GM12874 (cell line): ENCODE measurements at regions not wholly inside any gene's neighbourhood (a gene's known extent, or its start where the extent isn't known, plus 50 kb on each side); places are given as distances from the start of the nearest gene placed in this dataset.

Experiments used
- CTCF ChIP-seq: IDR thresholded peaks from 2 replicates; pipeline ENCODE4 v1.5.1; 2011; ENCODE audit warnings: low read depth, mild to moderate bottlenecking, control low read depth, low read length, moderate library complexity; ENCODE audit not compliant: insufficient read depth

- no peak for TF ChIP-seq CTCF
Measured at GRCh38 chr12:63387771-63388170, 236.8 kb upstream of the AVPR1A start.

- no peak for TF ChIP-seq CTCF
Measured at GRCh38 chr12:63382930-63383329, 231.9 kb upstream of the AVPR1A start.

GRCh38 chr12:63362791-63363190 is 211.8 kb upstream of the AVPR1A start:
- no peak for TF ChIP-seq CTCF

GRCh38 chr12:63362166-63362565 is 211.2 kb upstream of the AVPR1A start:
- TF ChIP-seq CTCF, result no peak

GRCh38 chr12:63354969-63355368 is 204.0 kb upstream of the AVPR1A start:
- TF ChIP-seq CTCF, result no peak

- TF ChIP-seq CTCF, result no peak
Measured at GRCh38 chr12:63353559-63353958, 202.6 kb upstream of the AVPR1A start.

GRCh38 chr12:63351370-63351769 is 200.4 kb upstream of the AVPR1A start:
- TF ChIP-seq CTCF, result no peak

GRCh38 chr12:63348556-63348955 is 197.6 kb upstream of the AVPR1A start:
- no peak for TF ChIP-seq CTCF
